ENCODE measurements at regions not wholly inside any gene's neighbourhood (a gene's known extent, or its start where the extent isn't known, plus 50 kb on each side); places are given as distances from the start of the nearest gene placed in this dataset.

DNA sequence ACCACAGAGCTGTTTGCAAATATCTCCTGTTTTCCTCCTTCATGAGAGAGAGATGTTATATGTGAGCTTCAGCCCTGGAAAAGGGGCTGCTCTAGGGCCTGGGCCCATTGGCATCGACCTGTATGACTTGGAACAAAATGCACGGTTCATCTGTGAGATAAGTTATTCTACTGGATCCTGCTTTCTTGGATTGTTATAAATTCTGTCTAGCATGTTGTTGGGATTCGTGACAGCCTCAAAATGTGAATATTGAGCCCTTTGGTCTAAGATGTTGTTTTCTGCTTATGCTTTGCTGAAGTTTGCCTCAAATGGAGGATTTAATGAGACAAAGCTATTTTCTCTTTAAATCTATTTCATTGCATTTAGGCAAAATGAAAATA is 372.9 kb downstream of the EN1 start:
- CTCF ChIA-PET, result no interaction called here
- Histone ChIP-seq H3K36me3 (ENCODE audit: control insufficient read depth, insufficient read depth, low read length) (no peaks in the 10 kb centered on the region), H3K4me3 (ENCODE audit: low read depth, low read length) (no peak overlapping the region), H3K27me3 (replicated peaks; ENCODE audit: control insufficient read depth, insufficient read depth, low read length) (peaks cover 8% of the 10 kb centered on the region), H3K4me1 (peaks cover 12% of the 10 kb centered on the region), H3K9me3 (no peaks in the 10 kb centered on the region)
- intact Hi-C loops (cut with micrococcal nuclease; ENCODE audit: unreplicated experiment), result no loop called here
- no peaks in the 10 kb centered on the region for H3K36me3 Mint-ChIP-seq (ENCODE audit: insufficient read depth, unreplicated experiment)
- TF ChIP-seq CTCF (IDR thresholded peaks at IDR 0.05; ENCODE audit: insufficient read depth in 1 of 2, low read depth in 1 of 2, low read length in 1 of 2, severe bottlenecking in 1 of 2, unreplicated experiment in 1 of 2), result no peak
- peaks cover 12% of the 10 kb centered on the region for H3K4me1 Mint-ChIP-seq (ENCODE audit: low read depth, unreplicated experiment)
- H3K27ac Mint-ChIP-seq (ENCODE audit: unreplicated experiment), result no peak overlapping the region
- POLR2A ChIA-PET, result no interaction called here
- no peaks in the 10 kb centered on the region for H3K9me3 Mint-ChIP-seq (ENCODE audit: unreplicated experiment)
- no TSS peak for BruUV-seq (replicated peaks)
- no peak overlapping the region for H3K4me3 Mint-ChIP-seq (ENCODE audit: unreplicated experiment)
- peaks cover 30% of the 10 kb centered on the region for H3K27me3 Mint-ChIP-seq (ENCODE audit: insufficient read depth, unreplicated experiment)
- DNase-seq, result no peak

DNA sequence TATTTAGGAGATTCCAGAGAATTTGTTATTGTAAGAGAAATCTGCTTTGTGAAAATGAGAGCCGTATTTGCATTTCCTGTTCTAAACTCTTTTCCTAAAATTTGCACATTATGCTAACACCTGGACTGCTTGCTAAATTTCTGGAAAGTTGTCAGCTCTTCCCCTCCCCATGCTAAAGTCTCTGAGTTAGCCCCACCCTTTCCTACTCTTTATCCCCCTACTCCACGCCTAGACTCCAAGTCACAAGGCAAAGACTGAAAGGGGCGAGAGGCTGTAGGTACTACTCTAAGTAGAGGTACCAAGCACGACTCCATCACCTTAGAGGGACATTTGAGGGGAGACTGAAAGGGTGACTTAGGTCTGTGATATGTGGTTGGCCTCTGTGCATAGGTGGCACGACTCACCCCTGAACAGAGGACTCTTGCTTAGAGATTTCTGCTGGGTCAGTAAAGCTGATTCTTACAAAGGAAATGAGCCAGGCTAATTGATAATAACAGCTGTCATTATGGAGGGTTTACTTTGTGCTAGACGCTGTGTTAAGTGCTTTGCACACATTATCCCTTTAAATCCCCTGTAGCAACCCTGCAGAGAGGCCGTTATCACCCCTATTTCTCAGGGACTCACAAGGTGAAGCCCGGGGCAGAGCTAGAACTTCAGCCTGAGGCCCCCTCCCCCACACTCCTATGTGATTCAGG is 373.5 kb downstream of the EN1 start:
- peaks cover 12% of the 10 kb centered on the region for H3K4me1 Mint-ChIP-seq (ENCODE audit: low read depth, unreplicated experiment)

GRCh38 chr2:118473241-118473640 is 374.2 kb downstream of the EN1 start:
- no peak overlapping the region for H3K4me3 ChIP-seq (ENCODE audit: low read depth, low read length)
- ChIA-PET POLR2A (no interaction called here), CTCF (no interaction called here)
- peaks cover 6% of the 10 kb centered on the region for H3K27me3 ChIP-seq (replicated peaks; ENCODE audit: control insufficient read depth, insufficient read depth, low read length)
- H3K36me3 ChIP-seq (ENCODE audit: control insufficient read depth, insufficient read depth, low read length), result no peaks in the 10 kb centered on the region
- Mint-ChIP-seq H3K9me3 (ENCODE audit: unreplicated experiment) (no peaks in the 10 kb centered on the region), H3K4me3 (ENCODE audit: unreplicated experiment) (no peak overlapping the region), H3K4me1 (ENCODE audit: low read depth, unreplicated experiment) (peaks cover 12% of the 10 kb centered on the region), H3K27ac (ENCODE audit: unreplicated experiment) (no peak overlapping the region), H3K27me3 (ENCODE audit: insufficient read depth, unreplicated experiment) (peaks cover 36% of the 10 kb centered on the region), H3K36me3 (ENCODE audit: insufficient read depth, unreplicated experiment) (no peaks in the 10 kb centered on the region)
- H3K4me1 ChIP-seq, result peaks cover 12% of the 10 kb centered on the region
- no TSS peak for BruUV-seq (replicated peaks)
- intact Hi-C loops (cut with micrococcal nuclease; ENCODE audit: unreplicated experiment), result no loop called here
- no peak for DNase-seq
- no peak for TF ChIP-seq CTCF (IDR thresholded peaks at IDR 0.05; ENCODE audit: insufficient read depth in 1 of 2, low read depth in 1 of 2, low read length in 1 of 2, severe bottlenecking in 1 of 2, unreplicated experiment in 1 of 2)
- no peaks in the 10 kb centered on the region for H3K9me3 ChIP-seq

More for the DNA sequence above, 373.5 kb downstream of the EN1 start:
- H3K36me3 ChIP-seq (ENCODE audit: control insufficient read depth, insufficient read depth, low read length), result no peaks in the 10 kb centered on the region
- ChIA-PET POLR2A (no interaction called here), CTCF (no interaction called here)
- no peak overlapping the region for H3K4me3 Mint-ChIP-seq (ENCODE audit: unreplicated experiment)
- H3K4me3 ChIP-seq (ENCODE audit: low read depth, low read length), result no peak overlapping the region
- DNase-seq, result no peak
- BruUV-seq (replicated peaks), result no TSS peak
- no peaks in the 10 kb centered on the region for H3K9me3 Mint-ChIP-seq (ENCODE audit: unreplicated experiment)
- intact Hi-C loops (cut with micrococcal nuclease; ENCODE audit: unreplicated experiment), result no loop called here
- peaks cover 32% of the 10 kb centered on the region for H3K27me3 Mint-ChIP-seq (ENCODE audit: insufficient read depth, unreplicated experiment)
- H3K27me3 ChIP-seq (replicated peaks; ENCODE audit: control insufficient read depth, insufficient read depth, low read length), result peaks cover 6% of the 10 kb centered on the region
- H3K36me3 Mint-ChIP-seq (ENCODE audit: insufficient read depth, unreplicated experiment), result no peaks in the 10 kb centered on the region
- peaks cover 12% of the 10 kb centered on the region for H3K4me1 ChIP-seq
- no peak overlapping the region for H3K27ac Mint-ChIP-seq (ENCODE audit: unreplicated experiment)
- H3K9me3 ChIP-seq, result no peaks in the 10 kb centered on the region
- no peak for TF ChIP-seq CTCF (IDR thresholded peaks at IDR 0.05; ENCODE audit: insufficient read depth in 1 of 2, low read depth in 1 of 2, low read length in 1 of 2, severe bottlenecking in 1 of 2, unreplicated experiment in 1 of 2)

Data from Caco-2 (cell line).